HepG2 (cell line): ENCODE measurements at regions not wholly inside any gene's neighbourhood (a gene's known extent, or its start where the extent isn't known, plus 50 kb on each side); places are given as distances from the start of the nearest gene placed in this dataset.

Experiments used
- ATAC-seq: fragments of 200-7000 bp; cut with Tn5 transposase; 3 replicates; pipeline ENCODE4 v1.9.1; 2020; ENCODE audit warnings: mild to moderate bottlenecking, moderate library complexity
- BruUV-seq: library from RNA; stranded (reverse); fragments of 400-500 nt; replicated peaks from 2 replicates; lab custom pipeline; 2021; lab: Mats Ljungman, UMichigan
- CTCF ChIA-PET: fragments of 300-600 bp; formaldehyde crosslinking; extraction: SDS; loops from one replicate; lab custom pipeline; 2021; ENCODE audit warnings: low total read pairs, inconsistent platforms, low intra/inter-chr PET ratio; lab: Yijun Ruan, JAX
- POLR2A ChIA-PET: fragments of 350-600 bp; sonication (Branson Sonifier 250); formaldehyde crosslinking; loops from one replicate; lab custom pipeline; 2020; ENCODE audit warnings: antibody characterized with exemption, inconsistent platforms; lab: Yijun Ruan, JAX
- DNase-seq: peaks from one replicate; pipeline ENCODE4 v3.0.0-alpha.2; 2015; ENCODE audit warnings: low spot score
- FAIRE-seq: peaks from 3 replicates; lab custom pipeline; 2011; peaks lifted over from hg19 to GRCh38; lab: Jason Lieb, UNC
- H2AFZ ChIP-seq: one replicate; pipeline ENCODE4 v1.6.1; 2011; ENCODE audit warnings: low read length, inconsistent platforms
- H3K27ac ChIP-seq: fragments of 300-600 bp; 3 replicates; pipeline ENCODE4 v1.8.0; 2011; ENCODE audit warnings: mixed run types, mild to moderate bottlenecking, mixed read lengths, low read length, inconsistent platforms; ENCODE audit not compliant: insufficient read depth; ENCODE audit errors: extremely low read length
- H3K27me3 ChIP-seq, 2 experiments: fragments of 200-600 bp in 1 of 2; 2 replicates in 1 of 2; 3 replicates in 1 of 2; pipeline versions ENCODE4 v1.6.0 to v1.8.0; 2011; ENCODE audit warnings: low read length in 2 of 2, mild to moderate bottlenecking in 2 of 2, moderate library complexity in 2 of 2, inconsistent platforms in 1 of 2; ENCODE audit not compliant: insufficient read depth in 2 of 2, control insufficient read depth in 1 of 2
- H3K36me3 ChIP-seq, 2 experiments: fragments of 200-600 bp in 1 of 2; replicated peaks in 1 of 2; 2 replicates in 1 of 2; 3 replicates in 1 of 2; pipeline versions ENCODE4 v1.5.1 to v1.8.0; 2011; ENCODE audit warnings: low read length in 2 of 2, inconsistent platforms in 1 of 2; ENCODE audit not compliant: insufficient read depth in 2 of 2, control insufficient read depth in 1 of 2
- H3K4me1 ChIP-seq: 2 replicates; pipeline ENCODE4 v1.5.1; 2012; ENCODE audit warnings: low read length, inconsistent platforms; ENCODE audit not compliant: insufficient read depth
- H3K4me2 ChIP-seq: 2 replicates; pipeline ENCODE4 v1.6.0; 2011; ENCODE audit warnings: low read depth, low read length, inconsistent platforms
- H3K4me3 ChIP-seq, 3 experiments: fragments of 200-600 bp in 1 of 3; sonication (generic), shearing (Covaris generic) in 1 of 3; replicated peaks in 1 of 3; 2 replicates each; pipeline ENCODE4 v1.5.1; 2011 to 2016; ENCODE audit warnings: low read length in 3 of 3, inconsistent platforms in 2 of 3, low read depth in 2 of 3, mild to moderate bottlenecking in 2 of 3, control low read depth in 1 of 3, mixed read lengths in 1 of 3; ENCODE audit not compliant: insufficient read depth in 1 of 3
- H3K79me2 ChIP-seq: one replicate; pipeline ENCODE4 v1.6.1; 2011; ENCODE audit warnings: low read length, inconsistent platforms; ENCODE audit not compliant: insufficient read depth
- H3K9ac ChIP-seq: 2 replicates; pipeline ENCODE4 v1.6.0; 2011; ENCODE audit warnings: mild to moderate bottlenecking, low read depth, low read length, inconsistent platforms; ENCODE audit not compliant: insufficient read depth
- H3K9me3 ChIP-seq: 2 replicates; pipeline ENCODE4 v1.5.1; 2012; ENCODE audit warnings: mild to moderate bottlenecking, low read length
- H4K20me1 ChIP-seq: 2 replicates; pipeline ENCODE4 v1.6.0; 2011; ENCODE audit warnings: inconsistent platforms, mild to moderate bottlenecking, low read length, moderate library complexity; ENCODE audit not compliant: insufficient read depth
- CERS6 ChIP-seq: sonication (generic); formaldehyde crosslinking; IDR thresholded peaks from 2 replicates; pipeline ENCODE4 v1.5.0; 2020; ENCODE audit warnings: missing genetic modification reagents
- HNF4G ChIP-seq, 2 experiments: sonication (generic) in 1 of 2; formaldehyde crosslinking in 1 of 2; IDR thresholded peaks; 2 replicates each; pipeline versions ENCODE4 v1.4.0 to v1.6.1; 2011 to 2020; ENCODE audit warnings: borderline replicate concordance in 2 of 2, low read depth in 2 of 2, mild to moderate bottlenecking in 2 of 2, low read length in 1 of 2, missing genetic modification reagents in 1 of 2, moderate library complexity in 1 of 2
- IKZF1 ChIP-seq: fragments of 450-650 bp; IDR thresholded peaks from 2 replicates; pipeline ENCODE4 v1.7.1; 2016
- JUNB ChIP-seq: sonication (generic); formaldehyde crosslinking; IDR thresholded peaks from 2 replicates; pipeline ENCODE4 v1.8.0; 2022; ENCODE audit warnings: missing genetic modification reagents, mild to moderate bottlenecking, borderline replicate concordance
- ONECUT2 ChIP-seq: sonication (generic); formaldehyde crosslinking; IDR thresholded peaks from 2 replicates; pipeline ENCODE4 v1.4.0; 2020; ENCODE audit warnings: missing genetic modification reagents
- PTBP1 ChIP-seq: fragments of 200-400 bp; formaldehyde crosslinking; IDR thresholded peaks from 2 replicates; pipeline ENCODE4 v1.6.1; 2018; ENCODE audit warnings: low read length, low read depth; ENCODE audit not compliant: poor library complexity, severe bottlenecking
- THRA ChIP-seq: sonication (generic); formaldehyde crosslinking; IDR thresholded peaks from 2 replicates; pipeline ENCODE4 v1.4.0; 2020; ENCODE audit warnings: missing genetic modification reagents, borderline replicate concordance
- ZBTB4 ChIP-seq: sonication (generic); formaldehyde crosslinking; IDR thresholded peaks from 2 replicates; pipeline ENCODE4 v1.4.0; 2020; ENCODE audit warnings: missing genetic modification reagents, mild to moderate bottlenecking, borderline replicate concordance
- ZFP36 ChIP-seq: fragments of 150-350 bp; IDR thresholded peaks from 2 replicates; pipeline ENCODE4 v1.6.1; 2018; ENCODE audit warnings: borderline replicate concordance, low read length, low read depth; ENCODE audit not compliant: partially characterized antibody
- ZFP37 ChIP-seq: sonication (generic); formaldehyde crosslinking; IDR thresholded peaks from 2 replicates; pipeline ENCODE4 v1.4.0; 2020; ENCODE audit warnings: missing genetic modification reagents, borderline replicate concordance
- ZNF263 ChIP-seq: sonication (generic); formaldehyde crosslinking; IDR thresholded peaks from 2 replicates; pipeline ENCODE4 v1.4.0; 2020; ENCODE audit warnings: missing genetic modification reagents
- ZNF441 ChIP-seq: sonication (generic); formaldehyde crosslinking; IDR thresholded peaks from 2 replicates; pipeline ENCODE4 v1.7.0; 2021; ENCODE audit warnings: missing genetic modification reagents, borderline replicate concordance
- ZNF839 ChIP-seq: sonication (generic); formaldehyde crosslinking; IDR thresholded peaks from 2 replicates; pipeline ENCODE4 v1.4.0; 2020; ENCODE audit warnings: missing genetic modification reagents, mild to moderate bottlenecking, borderline replicate concordance
- WGBS: methylation state at CpG from one replicate; pipeline ENCODE4 v1.1.6; 2017; ENCODE audit warnings: low lambda C conversion rate; 5-methylcytosine and 5-hydroxymethylcytosine counted together
- in situ Hi-C: cut with HindIII; loops from 2 replicates; pipeline ENCODE4 v1.10.0; 2017; ENCODE audit warnings: low pct_unique_long_range_greater_than_20kb; ENCODE audit not compliant: extremely low pct_ligation_motif_present
- intact Hi-C: fragments of 100-400 bp; cut with micrococcal nuclease; formaldehyde crosslinking; loops from one replicate; pipeline ENCODE4 v1.10.0; 2022; ENCODE audit not compliant: unreplicated experiment
- TF ChIP-seq, protein P1 (sequence below): sonication (generic); formaldehyde crosslinking; IDR thresholded peaks from 2 replicates; pipeline ENCODE4 v1.4.0; 2020; ENCODE audit warnings: mild to moderate bottlenecking, missing genetic modification reagents

DNA sequence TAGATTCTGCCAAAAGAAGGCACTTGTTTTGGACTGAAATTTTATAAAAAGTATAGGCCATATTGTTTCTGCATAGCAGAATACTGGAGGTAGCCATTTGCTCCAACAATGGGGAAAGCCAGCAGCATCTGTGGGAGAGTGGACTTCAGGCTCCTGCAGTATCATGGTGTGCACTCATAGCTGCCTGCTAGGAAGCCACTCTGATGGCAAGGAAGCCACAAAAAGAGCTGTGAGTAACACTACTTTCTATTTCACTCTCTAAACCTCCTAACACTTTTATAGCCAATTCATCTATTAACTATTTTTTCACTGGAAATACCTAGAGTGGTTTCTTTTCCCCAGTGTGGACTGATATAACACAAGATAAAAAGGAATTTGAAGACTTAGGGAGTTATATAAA lies 144.4 kb upstream of the KCNJ3 start:
- ChIA-PET CTCF (no interaction called here), POLR2A (no interaction called here)
- FAIRE-seq (no peak), DNase-seq (no peak), ATAC-seq (no peak)
- H3K36me3 ChIP-seq = no peaks in the 10 kb centered on the region
- no peaks in the 10 kb centered on the region for H3K4me1 ChIP-seq
- no peak overlapping the region for H3K4me3 ChIP-seq
- H4K20me1 ChIP-seq = no peaks in the 10 kb centered on the region
- H2AFZ ChIP-seq = no peak overlapping the region
- in situ Hi-C loops = no loop called here
- BruUV-seq = no TSS peak
- H3K9me3 ChIP-seq = peaks cover 14% of the 10 kb centered on the region
- no peak overlapping the region for H3K9ac ChIP-seq
- TF ChIP-seq ZNF839 (CRISPR knock-in tag) (no peak), JUNB (CRISPR knock-in tag) (no peak), HNF4G (IDR thresholded peaks at IDR 0.05; ENCODE audit: borderline replicate concordance, low read depth, low read length) (no peak), HNF4G (CRISPR knock-in tag; IDR thresholded peaks at IDR 0.05; ENCODE audit: borderline replicate concordance, low read depth) (no peak), THRA (CRISPR knock-in tag) (no peak), ZFP37 (no peak), ZFP36 (no peak), IKZF1 (no peak)
- no peaks in the 10 kb centered on the region for H3K79me2 ChIP-seq
- no peak overlapping the region for H3K27ac ChIP-seq
- no peak overlapping the region for H3K4me2 ChIP-seq
- intact Hi-C loops = no loop called here
- no peaks in the 10 kb centered on the region for H3K27me3 ChIP-seq

DNA sequence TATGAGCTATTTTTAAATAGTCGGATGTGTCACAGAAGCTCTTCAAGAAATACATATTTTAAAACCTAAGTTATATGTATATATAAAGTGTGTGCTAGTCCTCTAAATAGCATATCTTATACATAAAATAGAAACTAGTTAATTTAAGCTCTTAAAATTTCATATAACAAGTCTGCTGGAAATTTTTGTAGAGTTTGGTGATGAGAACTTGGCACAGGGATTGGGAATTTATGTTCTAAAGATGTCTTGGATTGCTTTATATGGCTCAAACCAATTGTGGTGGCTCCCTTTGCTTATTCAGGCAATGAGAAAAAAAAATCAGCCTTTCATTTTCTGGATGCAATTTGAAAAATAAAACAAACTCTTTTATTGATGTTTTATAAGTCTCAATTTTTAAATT lies 142.8 kb upstream of the KCNJ3 start:
- no peak overlapping the region for H3K4me2 ChIP-seq
- H4K20me1 ChIP-seq = no peaks in the 10 kb centered on the region
- no peaks in the 10 kb centered on the region for H3K27me3 ChIP-seq
- H3K4me1 ChIP-seq = no peaks in the 10 kb centered on the region
- no peak overlapping the region for H3K27ac ChIP-seq
- ATAC-seq (no peak), DNase-seq (no peak), FAIRE-seq (no peak)
- 0 out of 2 replicates have a peak, but pooled peaks cover 4% of the 10 kb centered on the region for H3K9me3 ChIP-seq
- no peak overlapping the region for H3K9ac ChIP-seq
- WGBS = 44% methylated on average over 1 of the region's 1 CpG
- intact Hi-C loops (no loop called here), in situ Hi-C loops (no loop called here)
- ChIA-PET POLR2A (no interaction called here), CTCF (no interaction called here)
- H3K36me3 ChIP-seq = no peaks in the 10 kb centered on the region
- no peak overlapping the region for H2AFZ ChIP-seq
- no peaks in the 10 kb centered on the region for H3K79me2 ChIP-seq
- BruUV-seq = no TSS peak
- H3K4me3 ChIP-seq = no peak overlapping the region
- TF ChIP-seq ZNF441 (CRISPR knock-in tag) = no peak
- TF ChIP-seq ZBTB4 (CRISPR knock-in tag) = no peak
- TF ChIP-seq, protein P1, sequence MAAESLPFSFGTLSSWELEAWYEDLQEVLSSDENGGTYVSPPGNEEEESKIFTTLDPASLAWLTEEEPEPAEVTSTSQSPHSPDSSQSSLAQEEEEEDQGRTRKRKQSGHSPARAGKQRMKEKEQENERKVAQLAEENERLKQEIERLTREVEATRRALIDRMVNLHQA (CRISPR knock-in tag) = no peak
- TF ChIP-seq PTBP1 = no peak
- no peak for TF ChIP-seq CERS6 (CRISPR knock-in tag)
- no peak for TF ChIP-seq ZNF263 (CRISPR knock-in tag)
- TF ChIP-seq ONECUT2 (CRISPR knock-in tag) = no peak
